Fibroblast of skin of right biceps (primary cell): ENCODE measurements at regions not wholly inside any gene's neighbourhood (a gene's known extent, or its start where the extent isn't known, plus 50 kb on each side); places are given as distances from the start of the nearest gene placed in this dataset.

Source experiments
- DNase-seq: peaks from one replicate; pipeline ENCODE4 v3.0.0-alpha.2; 2013

DNA sequence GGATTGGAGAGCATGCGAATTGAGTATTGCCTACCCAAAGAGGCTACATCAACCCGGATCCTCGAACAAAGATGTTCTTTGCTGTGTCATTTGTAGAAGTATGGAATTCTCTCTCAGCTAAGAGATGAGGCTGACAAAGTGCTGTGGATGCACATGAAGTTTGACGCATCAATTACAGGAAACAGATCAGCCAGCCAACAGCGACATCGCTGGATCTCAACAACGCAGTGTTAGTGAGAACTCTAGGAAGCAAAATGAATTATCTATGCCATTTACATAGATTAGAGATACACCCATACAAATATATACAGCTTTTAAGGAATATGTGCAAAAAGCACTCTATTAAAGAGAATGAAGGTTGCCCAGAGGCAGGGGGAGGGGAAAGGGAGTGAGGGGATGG is 160.6 kb upstream of the RGMA start:
- DNase-seq: no peak

DNA sequence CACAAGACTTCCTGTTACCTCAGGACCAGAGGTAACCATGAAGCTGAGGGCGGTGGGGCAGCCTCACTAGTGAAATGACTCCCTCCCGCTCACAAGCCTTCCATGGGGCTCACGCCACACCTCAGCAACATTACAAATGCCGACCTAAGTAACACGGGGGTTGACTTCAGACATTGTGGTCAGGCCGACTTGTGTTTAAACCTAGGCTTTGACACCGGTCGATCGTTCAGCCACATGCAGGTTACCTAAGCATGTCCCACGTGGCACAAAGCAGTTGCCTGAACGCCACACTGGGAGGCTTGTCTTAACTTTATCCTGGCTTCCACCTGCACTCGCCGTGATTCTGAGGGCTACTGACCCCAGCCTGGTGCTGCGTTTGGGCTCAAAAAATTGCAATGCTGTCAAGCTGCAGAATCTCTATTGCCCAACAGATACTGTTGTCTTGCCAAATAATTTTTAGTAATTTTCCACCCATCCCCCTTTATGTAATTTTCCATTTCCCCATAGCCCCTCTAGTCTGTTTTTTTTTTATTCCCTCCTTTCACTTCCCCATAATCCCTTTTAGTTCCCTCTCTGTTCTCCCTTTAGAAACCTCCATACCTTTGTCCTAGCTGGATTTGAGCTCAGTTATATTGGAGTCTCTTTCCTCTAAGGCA is 158.6 kb upstream of the RGMA start:
- DNase-seq: no peak

DNA sequence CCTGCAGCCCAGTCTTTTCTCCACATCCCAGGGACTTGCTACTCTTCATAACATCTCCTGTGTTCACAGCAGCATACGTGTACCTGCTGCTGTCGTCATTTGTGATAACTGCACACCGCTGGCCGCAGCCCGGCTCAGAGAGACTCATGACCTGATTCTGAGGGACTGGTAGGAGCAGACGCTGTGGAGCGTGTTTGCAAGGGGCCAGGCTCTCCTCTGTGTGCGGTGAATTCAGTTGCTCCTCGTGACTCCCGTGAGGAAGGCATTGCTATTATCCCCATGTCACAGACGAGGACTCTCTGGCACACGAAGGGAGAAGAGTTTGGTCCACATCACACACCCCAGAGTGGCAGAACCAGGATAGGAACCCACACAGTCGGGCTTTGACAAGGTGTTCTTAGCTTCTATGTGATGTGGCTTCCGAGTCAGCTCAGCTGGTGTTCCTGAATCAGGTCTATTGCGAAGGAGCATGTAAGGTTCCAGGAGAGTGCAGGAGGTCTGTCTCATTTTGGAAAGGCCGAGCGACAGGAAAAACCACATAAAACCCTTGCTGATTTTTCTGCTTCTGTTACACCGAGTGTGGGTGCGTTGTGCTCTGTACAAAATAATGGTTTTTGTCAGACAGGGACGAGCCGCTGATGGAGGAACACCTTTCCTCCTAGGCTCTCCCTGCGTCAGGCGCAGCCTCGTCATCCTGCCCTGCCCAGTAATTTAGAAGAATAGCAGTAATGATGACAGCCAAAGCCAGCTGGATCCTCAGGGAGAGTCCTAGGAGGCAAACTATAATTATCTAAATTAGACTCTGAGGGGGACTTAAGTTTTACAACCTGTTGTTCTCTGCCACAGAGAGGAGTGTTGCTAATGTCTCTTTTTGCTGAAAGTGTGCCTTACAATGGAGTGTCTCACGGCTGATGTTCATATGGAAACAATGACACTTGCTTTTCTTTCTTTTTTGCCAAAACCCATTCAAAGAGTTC is 157.5 kb upstream of the RGMA start:
- DNase-seq: no peak

DNA sequence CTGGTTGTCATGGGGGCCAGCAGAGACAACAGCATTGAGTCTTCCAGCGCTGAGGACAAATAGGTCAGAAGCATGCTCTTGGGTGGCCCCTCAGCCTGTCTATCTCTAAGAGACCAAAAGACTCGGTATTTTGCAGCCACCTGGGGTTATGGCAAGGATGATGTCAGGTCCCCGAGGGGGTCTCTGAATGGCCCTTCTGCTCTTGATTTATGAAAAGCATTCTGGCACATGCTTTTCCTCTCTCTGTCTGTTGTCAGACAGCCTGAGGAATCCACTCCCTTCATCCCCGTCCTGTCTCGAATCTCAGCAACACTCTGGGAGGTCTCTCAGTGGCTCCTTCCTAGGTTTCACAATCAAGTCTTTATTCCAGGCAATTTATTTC is 156.6 kb upstream of the RGMA start:
- DNase-seq: no peak

GRCh38 chr15:93244696-93245660 is 156.0 kb upstream of the RGMA start:
- no peak for DNase-seq

DNA sequence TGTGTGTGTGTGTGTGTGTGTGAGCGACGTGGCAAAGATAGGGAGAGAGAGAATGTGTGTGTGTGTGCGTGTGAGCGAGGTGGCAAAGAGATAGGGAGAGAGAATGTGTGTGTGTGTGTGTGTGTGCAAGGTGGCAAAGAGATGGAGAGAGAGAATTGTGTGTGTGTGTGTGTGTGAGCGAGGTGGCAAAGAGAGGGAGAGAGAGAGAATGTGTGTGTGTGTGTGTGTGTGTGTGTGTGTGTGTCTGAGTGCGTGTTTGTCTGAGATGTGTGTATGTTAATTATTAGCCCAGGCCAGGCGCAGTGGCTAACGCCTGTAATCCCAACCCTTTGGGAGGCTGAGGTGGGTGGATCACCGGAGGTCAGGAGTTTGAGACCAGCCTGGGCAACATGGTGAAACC is 154.6 kb upstream of the RGMA start:
- no peak for DNase-seq

DNA sequence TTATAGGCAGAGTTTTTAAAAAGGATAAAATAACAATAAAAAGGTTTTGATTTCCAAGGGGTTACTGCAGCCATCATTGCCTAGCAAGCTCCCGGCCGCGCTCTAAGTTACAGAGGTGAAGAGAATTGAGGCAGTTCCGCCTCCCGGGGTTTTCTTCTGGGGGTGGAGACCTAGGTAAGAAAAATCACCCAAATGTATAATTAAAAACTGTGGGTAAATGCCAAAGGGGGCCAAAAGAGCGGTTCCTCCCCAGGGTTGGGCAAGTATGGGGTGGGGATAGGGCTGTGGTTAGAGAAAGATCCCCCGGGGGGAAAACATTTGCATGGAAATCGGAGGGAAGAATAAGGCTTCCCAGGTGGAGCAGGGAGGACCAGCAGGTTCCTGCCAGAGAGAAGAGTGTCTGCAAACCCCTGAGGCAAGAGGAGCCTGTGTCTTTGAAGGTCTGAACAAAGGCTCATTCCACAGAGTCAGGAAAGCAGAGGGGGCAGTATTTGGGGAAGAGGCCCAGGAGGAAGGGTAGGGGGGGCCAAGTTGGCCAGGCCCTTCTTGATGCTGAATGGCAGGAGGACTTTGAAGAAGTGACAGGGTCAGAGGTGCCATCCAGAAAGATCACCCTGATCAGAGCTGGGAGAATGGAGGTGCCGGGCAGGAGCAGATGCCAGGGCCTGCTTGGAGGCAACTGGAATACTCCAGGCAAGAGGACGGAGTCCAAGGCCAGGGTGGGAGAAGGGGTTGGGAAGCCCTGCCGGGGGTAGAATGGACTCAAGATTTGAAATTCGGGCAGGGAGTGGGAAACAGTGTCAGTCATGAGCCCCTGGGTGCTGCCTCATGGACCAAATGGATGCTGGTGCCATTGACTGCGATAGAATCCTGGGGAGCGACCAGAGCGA is 152.9 kb upstream of the RGMA start:
- DNase-seq: no peak

GRCh38 chr15:93239993-93240392 is 151.0 kb upstream of the RGMA start:
- no peak for DNase-seq

- no peak for DNase-seq
These were observed 150.6 kb upstream of the RGMA start for GRCh38 chr15:93239591-93239990.

- no peak for DNase-seq
These were observed 149.6 kb upstream of the RGMA start for GRCh38 chr15:93238641-93239040.

GRCh38 chr15:93235926-93236780 is 147.1 kb upstream of the RGMA start:
- DNase-seq: no peak

DNA sequence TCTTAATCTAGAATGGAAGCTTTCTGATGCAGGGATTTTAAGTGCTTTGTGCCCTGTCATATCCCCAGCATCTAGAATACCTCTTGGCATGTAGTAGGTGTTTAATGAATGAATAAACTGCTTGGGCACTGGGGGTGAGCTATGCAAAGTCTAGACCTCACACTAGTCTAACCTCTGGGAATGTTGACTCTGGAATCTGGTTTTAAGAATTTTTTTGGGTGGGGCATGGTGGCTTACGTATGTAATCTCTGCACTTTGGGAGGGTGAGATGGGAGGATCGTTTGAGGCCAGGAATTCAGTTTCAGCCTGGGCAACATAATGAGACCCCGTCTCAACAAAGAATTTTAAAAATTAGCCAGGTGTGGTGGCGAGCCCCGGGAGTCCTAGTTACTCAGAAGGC is 146.3 kb upstream of the RGMA start:
- no peak for DNase-seq

- DNase-seq: no peak
These were observed 144.7 kb upstream of the RGMA start for GRCh38 chr15:93233710-93234109.

GRCh38 chr15:93232845-93233244 is 143.8 kb upstream of the RGMA start:
- no peak for DNase-seq

DNA sequence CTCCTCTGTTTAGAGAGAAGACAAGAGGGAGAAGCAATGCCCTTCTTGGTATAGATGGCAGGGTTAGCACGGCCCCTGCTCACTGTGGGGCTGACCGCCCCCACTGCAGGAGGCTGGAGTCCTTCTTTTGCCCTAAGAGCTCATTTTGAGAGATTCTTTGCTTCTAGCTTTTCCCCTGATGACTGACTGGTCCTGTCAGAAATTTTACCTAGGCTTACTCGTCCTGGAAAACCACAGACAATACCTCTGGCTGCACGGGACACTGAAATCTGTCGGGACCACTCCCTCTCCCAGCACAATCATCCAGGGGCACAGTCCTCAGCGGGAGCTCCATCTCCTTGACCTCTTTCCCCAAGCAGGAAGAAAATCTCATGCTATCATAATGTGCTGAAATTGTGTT is 143.0 kb upstream of the RGMA start:
- DNase-seq: no peak

GRCh38 chr15:93231261-93231925 is 142.4 kb upstream of the RGMA start:
- no peak for DNase-seq

- DNase-seq: no peak
These were observed 139.5 kb upstream of the RGMA start for GRCh38 chr15:93228546-93228945.

GRCh38 chr15:93223803-93224202 is 134.8 kb upstream of the RGMA start:
- DNase-seq: no peak

DNA sequence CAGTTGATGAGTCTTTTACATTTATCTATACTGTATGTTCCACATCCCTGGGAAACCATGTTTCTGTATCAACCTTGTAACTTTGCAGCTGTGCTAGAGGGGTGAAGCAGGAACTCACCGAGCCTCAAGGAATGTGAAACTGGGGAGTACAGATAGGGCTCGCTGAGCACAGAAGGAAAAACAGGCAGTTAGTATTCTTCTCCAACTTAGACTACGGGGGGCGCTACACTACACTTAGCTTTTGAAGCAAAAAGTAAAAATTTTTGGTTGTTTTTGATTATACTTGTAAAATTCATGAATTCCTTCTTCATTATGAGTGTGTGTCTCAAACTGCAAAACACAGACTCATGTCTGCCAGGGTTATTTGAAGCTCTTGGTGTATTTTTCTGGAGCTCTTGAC is 132.7 kb upstream of the RGMA start:
- DNase-seq: no peak

DNA sequence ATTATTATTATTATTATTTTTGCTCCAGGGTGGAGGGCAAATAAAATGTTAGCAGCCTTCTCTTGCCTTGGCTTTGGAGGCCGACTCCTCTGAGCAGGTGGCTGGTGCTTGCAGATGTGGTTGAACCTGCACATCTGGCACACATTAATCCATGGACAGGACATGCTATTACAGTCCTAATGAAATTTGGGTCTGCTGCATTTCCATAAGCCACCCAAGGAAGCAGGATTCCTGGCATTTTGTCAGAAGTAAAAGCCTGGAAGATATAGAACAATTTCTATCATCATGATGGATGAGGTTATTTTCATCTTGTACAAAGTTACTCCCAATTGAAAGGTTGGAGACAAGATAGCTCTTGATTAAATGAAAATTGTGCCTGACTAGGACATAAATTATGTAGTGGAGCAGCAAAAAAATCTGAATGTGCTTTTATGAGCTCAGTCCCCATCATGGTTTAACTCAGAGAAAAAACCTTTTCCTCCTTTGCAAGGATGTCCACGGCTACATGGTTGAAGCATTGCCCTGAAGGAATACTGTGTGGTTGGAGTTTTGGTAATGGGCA is 130.9 kb upstream of the RGMA start:
- no peak for DNase-seq
